HepG2 (cell line): ENCODE measurements at regions not wholly inside any gene's neighbourhood (a gene's known extent, or its start where the extent isn't known, plus 50 kb on each side); places are given as distances from the start of the nearest gene placed in this dataset.

Experiments
- ATAC-seq: fragments of 200-7000 bp; cut with Tn5 transposase; 3 replicates; pipeline ENCODE4 v1.9.1; 2020; ENCODE audit warnings: mild to moderate bottlenecking, moderate library complexity
- BruUV-seq: library from RNA; stranded (reverse); fragments of 400-500 nt; replicated peaks from 2 replicates; lab custom pipeline; 2021; lab: Mats Ljungman, UMichigan
- CTCF ChIA-PET: fragments of 300-600 bp; formaldehyde crosslinking; extraction: SDS; loops from one replicate; lab custom pipeline; 2021; ENCODE audit warnings: low total read pairs, inconsistent platforms, low intra/inter-chr PET ratio; lab: Yijun Ruan, JAX
- POLR2A ChIA-PET: fragments of 350-600 bp; sonication (Branson Sonifier 250); formaldehyde crosslinking; loops from one replicate; lab custom pipeline; 2020; ENCODE audit warnings: antibody characterized with exemption, inconsistent platforms; lab: Yijun Ruan, JAX
- DNase-seq: peaks from one replicate; pipeline ENCODE4 v3.0.0-alpha.2; 2015; ENCODE audit warnings: low spot score
- FAIRE-seq: peaks from 3 replicates; lab custom pipeline; 2011; peaks lifted over from hg19 to GRCh38; lab: Jason Lieb, UNC
- H2AFZ ChIP-seq: one replicate; pipeline ENCODE4 v1.6.1; 2011; ENCODE audit warnings: low read length, inconsistent platforms
- H3K27ac ChIP-seq: fragments of 300-600 bp; 3 replicates; pipeline ENCODE4 v1.8.0; 2011; ENCODE audit warnings: mixed run types, mild to moderate bottlenecking, mixed read lengths, low read length, inconsistent platforms; ENCODE audit not compliant: insufficient read depth; ENCODE audit errors: extremely low read length
- H3K27me3 ChIP-seq, 2 experiments: fragments of 200-600 bp in 1 of 2; 2 replicates in 1 of 2; 3 replicates in 1 of 2; pipeline versions ENCODE4 v1.6.0 to v1.8.0; 2011; ENCODE audit warnings: low read length in 2 of 2, mild to moderate bottlenecking in 2 of 2, moderate library complexity in 2 of 2, inconsistent platforms in 1 of 2; ENCODE audit not compliant: insufficient read depth in 2 of 2, control insufficient read depth in 1 of 2
- H3K36me3 ChIP-seq, 2 experiments: fragments of 200-600 bp in 1 of 2; replicated peaks in 1 of 2; 2 replicates in 1 of 2; 3 replicates in 1 of 2; pipeline versions ENCODE4 v1.5.1 to v1.8.0; 2011; ENCODE audit warnings: low read length in 2 of 2, inconsistent platforms in 1 of 2; ENCODE audit not compliant: insufficient read depth in 2 of 2, control insufficient read depth in 1 of 2
- H3K4me1 ChIP-seq: 2 replicates; pipeline ENCODE4 v1.5.1; 2012; ENCODE audit warnings: low read length, inconsistent platforms; ENCODE audit not compliant: insufficient read depth
- H3K4me2 ChIP-seq: 2 replicates; pipeline ENCODE4 v1.6.0; 2011; ENCODE audit warnings: low read depth, low read length, inconsistent platforms
- H3K4me3 ChIP-seq, 3 experiments: fragments of 200-600 bp in 1 of 3; sonication (generic), shearing (Covaris generic) in 1 of 3; replicated peaks in 1 of 3; 2 replicates each; pipeline ENCODE4 v1.5.1; 2011 to 2016; ENCODE audit warnings: low read length in 3 of 3, inconsistent platforms in 2 of 3, low read depth in 2 of 3, mild to moderate bottlenecking in 2 of 3, control low read depth in 1 of 3, mixed read lengths in 1 of 3; ENCODE audit not compliant: insufficient read depth in 1 of 3
- H3K79me2 ChIP-seq: one replicate; pipeline ENCODE4 v1.6.1; 2011; ENCODE audit warnings: low read length, inconsistent platforms; ENCODE audit not compliant: insufficient read depth
- H3K9ac ChIP-seq: 2 replicates; pipeline ENCODE4 v1.6.0; 2011; ENCODE audit warnings: mild to moderate bottlenecking, low read depth, low read length, inconsistent platforms; ENCODE audit not compliant: insufficient read depth
- H3K9me3 ChIP-seq: 2 replicates; pipeline ENCODE4 v1.5.1; 2012; ENCODE audit warnings: mild to moderate bottlenecking, low read length
- H4K20me1 ChIP-seq: 2 replicates; pipeline ENCODE4 v1.6.0; 2011; ENCODE audit warnings: inconsistent platforms, mild to moderate bottlenecking, low read length, moderate library complexity; ENCODE audit not compliant: insufficient read depth
- CENPX ChIP-seq: sonication (generic); formaldehyde crosslinking; IDR thresholded peaks from 2 replicates; pipeline ENCODE4 v1.9.0; 2021; ENCODE audit warnings: mild to moderate bottlenecking, missing genetic modification reagents, moderate library complexity
- HNRNPUL1 ChIP-seq: fragments of 200-400 bp; formaldehyde crosslinking; IDR thresholded peaks from 2 replicates; pipeline ENCODE4 v1.6.1; 2017; ENCODE audit warnings: low read depth, mild to moderate bottlenecking, low read length, moderate library complexity
- RCOR2 ChIP-seq: IDR thresholded peaks from 2 replicates; pipeline ENCODE4 v1.6.1; 2016; ENCODE audit warnings: missing biosample characterization, missing genetic modification reagents
- U2AF2 ChIP-seq: fragments of 200-400 bp; formaldehyde crosslinking; IDR thresholded peaks from 2 replicates; pipeline ENCODE4 v1.6.1; 2017; ENCODE audit warnings: low read depth, mild to moderate bottlenecking, low read length
- ZKSCAN8 ChIP-seq: IDR thresholded peaks from 2 replicates; pipeline ENCODE4 v1.6.1; 2016; ENCODE audit warnings: borderline replicate concordance, missing genetic modification reagents, missing compliant biosample characterization
- ZNF556 ChIP-seq: sonication (generic); formaldehyde crosslinking; IDR thresholded peaks from 2 replicates; pipeline ENCODE4 v1.4.0; 2020; ENCODE audit warnings: mild to moderate bottlenecking, missing genetic modification reagents, borderline replicate concordance
- ZNF629 ChIP-seq: sonication (generic); formaldehyde crosslinking; conservative IDR thresholded peaks from 2 replicates; pipeline ENCODE4 v1.5.0; 2020; ENCODE audit warnings: missing genetic modification reagents
- ZNF703 ChIP-seq: sonication (generic); formaldehyde crosslinking; IDR thresholded peaks from 2 replicates; pipeline ENCODE4 v1.5.1; 2020; ENCODE audit warnings: missing genetic modification reagents, mild to moderate bottlenecking, moderate library complexity, borderline replicate concordance
- WGBS: methylation state at CpG from one replicate; pipeline ENCODE4 v1.1.6; 2017; ENCODE audit warnings: low lambda C conversion rate; 5-methylcytosine and 5-hydroxymethylcytosine counted together
- in situ Hi-C: cut with HindIII; loops from 2 replicates; pipeline ENCODE4 v1.10.0; 2017; ENCODE audit warnings: low pct_unique_long_range_greater_than_20kb; ENCODE audit not compliant: extremely low pct_ligation_motif_present
- intact Hi-C: fragments of 100-400 bp; cut with micrococcal nuclease; formaldehyde crosslinking; loops from one replicate; pipeline ENCODE4 v1.10.0; 2022; ENCODE audit not compliant: unreplicated experiment
- TF ChIP-seq, protein P1 (sequence below): sonication (generic); formaldehyde crosslinking; IDR thresholded peaks from 2 replicates; pipeline ENCODE4 v1.8.0; 2022; ENCODE audit warnings: mild to moderate bottlenecking, missing genetic modification reagents
- TF ChIP-seq, protein P2 (sequence below): sonication (generic); formaldehyde crosslinking; IDR thresholded peaks from 2 replicates; pipeline ENCODE4 v1.5.1; 2020; ENCODE audit warnings: missing genetic modification reagents, mild to moderate bottlenecking, borderline replicate concordance

DNA sequence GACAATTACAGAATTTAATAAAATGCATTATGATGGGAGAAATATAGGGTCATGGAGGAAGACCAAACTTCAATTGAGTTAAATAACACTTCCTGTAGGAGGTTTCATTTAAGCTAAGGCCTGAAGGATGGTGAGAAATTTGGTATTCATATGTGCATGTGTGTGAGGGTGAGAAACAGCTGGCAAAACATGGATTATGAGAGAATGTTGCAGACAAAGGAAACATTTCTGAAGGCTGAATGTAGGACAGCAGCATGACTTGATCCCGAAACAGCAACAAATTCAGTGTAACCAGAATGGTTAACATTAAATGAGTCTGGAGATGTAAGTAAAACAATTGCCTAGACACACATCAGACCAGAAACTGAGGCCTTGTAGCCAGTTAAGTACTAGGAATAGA, 630.8 kb downstream of the NR4A2 start (continued):
- TF ChIP-seq ZNF703 (CRISPR knock-in tag) (no peak), U2AF2 (no peak), ZNF556 (CRISPR knock-in tag) (no peak), RCOR2 (no peak)
- TF ChIP-seq, protein P1, sequence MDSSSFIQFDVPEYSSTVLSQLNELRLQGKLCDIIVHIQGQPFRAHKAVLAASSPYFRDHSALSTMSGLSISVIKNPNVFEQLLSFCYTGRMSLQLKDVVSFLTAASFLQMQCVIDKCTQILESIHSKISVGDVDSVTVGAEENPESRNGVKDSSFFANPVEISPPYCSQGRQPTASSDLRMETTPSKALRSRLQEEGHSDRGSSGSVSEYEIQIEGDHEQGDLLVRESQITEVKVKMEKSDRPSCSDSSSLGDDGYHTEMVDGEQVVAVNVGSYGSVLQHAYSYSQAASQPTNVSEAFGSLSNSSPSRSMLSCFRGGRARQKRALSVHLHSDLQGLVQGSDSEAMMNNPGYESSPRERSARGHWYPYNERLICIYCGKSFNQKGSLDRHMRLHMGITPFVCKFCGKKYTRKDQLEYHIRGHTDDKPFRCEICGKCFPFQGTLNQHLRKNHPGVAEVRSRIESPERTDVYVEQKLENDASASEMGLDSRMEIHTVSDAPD = no peak
- TF ChIP-seq, protein P2, sequence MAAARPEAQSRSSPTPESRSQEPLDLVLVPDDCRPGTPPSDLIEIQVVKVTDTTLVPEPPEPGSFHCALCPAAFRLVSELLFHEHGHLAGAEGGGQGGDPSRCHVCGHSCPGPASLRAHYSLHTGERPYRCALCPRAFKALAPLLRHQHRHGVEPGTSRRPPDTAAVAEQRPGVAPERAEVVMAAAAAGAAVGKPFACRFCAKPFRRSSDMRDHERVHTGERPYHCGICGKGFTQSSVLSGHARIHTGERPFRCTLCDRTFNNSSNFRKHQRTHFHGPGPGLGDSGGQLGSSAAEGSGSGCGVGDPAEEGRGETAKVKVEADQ (CRISPR knock-in tag) = no peak

DNA sequence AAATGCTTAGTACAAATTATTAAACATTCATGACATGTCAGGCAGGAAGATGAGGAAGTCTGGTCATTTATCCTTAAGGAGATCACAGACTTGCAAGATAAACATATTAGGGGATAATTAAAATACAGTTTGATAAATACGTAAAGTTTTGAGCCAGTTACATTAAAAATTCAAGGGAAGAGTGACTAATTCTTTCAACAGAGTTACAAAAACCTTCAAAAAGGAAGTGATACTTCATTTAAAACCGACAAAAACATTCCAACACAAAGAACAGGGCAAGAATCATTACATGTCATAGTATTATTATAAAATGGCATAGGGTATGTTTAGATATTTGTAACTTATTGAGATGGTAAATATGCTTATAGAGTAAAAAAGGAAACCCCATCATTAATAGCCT, 636.0 kb downstream of the NR4A2 start:
- no peak for FAIRE-seq
- POLR2A ChIA-PET = no interaction called here

More for the DNA sequence above, 636.0 kb downstream of the NR4A2 start:
- Histone ChIP-seq H3K27ac (no peak overlapping the region), H3K9ac (no peak overlapping the region), H3K27me3 (no peaks in the 10 kb centered on the region), H3K4me1 (no peaks in the 10 kb centered on the region), H3K36me3 (no peaks in the 10 kb centered on the region), H3K9me3 (no peaks in the 10 kb centered on the region), H2AFZ (no peak overlapping the region), H3K4me3 (no peak overlapping the region), H3K4me2 (no peak overlapping the region), H4K20me1 (no peaks in the 10 kb centered on the region), H3K79me2 (no peaks in the 10 kb centered on the region)
- ATAC-seq = no peak
- 21% methylated on average over 2 of the region's 2 CpGs for WGBS
- in situ Hi-C loops = no loop called here
- TF ChIP-seq ZNF629 (CRISPR knock-in tag) (no peak), CENPX (CRISPR knock-in tag) (no peak), ZKSCAN8 (CRISPR knock-in tag) (no peak), HNRNPUL1 (no peak)
- no TSS peak for BruUV-seq
- CTCF ChIA-PET = no interaction called here
- no peak for DNase-seq
- intact Hi-C loops = no loop called here
